SK-N-SH treated with all-trans-retinoic acid at 6 μM for 48 hours (cell line): ENCODE measurements at regions not wholly inside any gene's neighbourhood (a gene's known extent, or its start where the extent isn't known, plus 50 kb on each side); places are given as distances from the start of the nearest gene placed in this dataset.

Experiments used
- ARNTL ChIP-seq: fragments of 450-650 bp; formaldehyde crosslinking; IDR thresholded peaks from 2 replicates; pipeline ENCODE4 v1.5.0; 2020; ENCODE audit warnings: low read depth, mild to moderate bottlenecking, moderate library complexity, borderline replicate concordance
- BACH2 ChIP-seq: fragments of 250-450 bp; sonication (Bioruptor Pico); IDR thresholded peaks from 2 replicates; pipeline ENCODE4 v1.9.0; 2021; ENCODE audit warnings: mild to moderate bottlenecking, borderline replicate concordance
- CREB5 ChIP-seq: fragments of 250-450 bp; sonication (Bioruptor Pico); IDR thresholded peaks from 2 replicates; pipeline ENCODE4 v1.5.1; 2020; ENCODE audit warnings: low read depth, mild to moderate bottlenecking, moderate library complexity
- CSDC2 ChIP-seq: fragments of 250-450 bp; sonication (Bioruptor Pico); IDR thresholded peaks from 2 replicates; pipeline ENCODE4 v1.5.0; 2020; ENCODE audit warnings: mild to moderate bottlenecking, moderate library complexity
- CSRNP3 ChIP-seq: fragments of 250-450 bp; sonication (Bioruptor Pico); IDR thresholded peaks from 2 replicates; pipeline ENCODE4 v1.5.1; 2021; ENCODE audit warnings: mild to moderate bottlenecking, moderate library complexity
- GLIS3 ChIP-seq: fragments of 250-450 bp; sonication (Bioruptor Pico); IDR thresholded peaks from 2 replicates; pipeline ENCODE4 v1.5.0; 2020; ENCODE audit warnings: mild to moderate bottlenecking, moderate library complexity
- OSR1 ChIP-seq: fragments of 250-450 bp; sonication (Bioruptor Pico); IDR thresholded peaks from 2 replicates; pipeline ENCODE4 v1.8.0; 2022; ENCODE audit warnings: moderate library complexity, mild to moderate bottlenecking, inconsistent platforms
- POU6F1 ChIP-seq: fragments of 250-450 bp; sonication (Bioruptor Pico); IDR thresholded peaks from 2 replicates; pipeline ENCODE4 v1.8.0; 2021; ENCODE audit warnings: low read depth, mild to moderate bottlenecking, moderate library complexity, borderline replicate concordance
- RARB ChIP-seq: fragments of 250-450 bp; sonication (Bioruptor Pico); IDR thresholded peaks from 2 replicates; pipeline ENCODE4 v1.8.0; 2021; ENCODE audit warnings: mild to moderate bottlenecking, moderate library complexity
- SNAI2 ChIP-seq: fragments of 250-450 bp; sonication (Bioruptor Pico); IDR thresholded peaks from 2 replicates; pipeline ENCODE4 v1.5.0; 2020; ENCODE audit warnings: mild to moderate bottlenecking, moderate library complexity
- TCF4 ChIP-seq: fragments of 250-450 bp; sonication (Bioruptor Pico); IDR thresholded peaks from 2 replicates; pipeline ENCODE4 v1.8.0; 2021; ENCODE audit warnings: mild to moderate bottlenecking, moderate library complexity, borderline replicate concordance
- TSHZ2 ChIP-seq: fragments of 250-450 bp; sonication (Bioruptor Pico); IDR thresholded peaks from 2 replicates; pipeline ENCODE4 v1.5.0; 2020; ENCODE audit warnings: mild to moderate bottlenecking, moderate library complexity
- ZC3H10 ChIP-seq: fragments of 250-450 bp; sonication (Bioruptor Pico); IDR thresholded peaks from 2 replicates; pipeline ENCODE4 v1.5.1; 2021; ENCODE audit warnings: mild to moderate bottlenecking, moderate library complexity
- ZNF70 ChIP-seq: fragments of 450-650 bp; formaldehyde crosslinking; IDR thresholded peaks from 2 replicates; pipeline ENCODE4 v1.5.0; 2020; ENCODE audit warnings: mild to moderate bottlenecking, moderate library complexity

- TF ChIP-seq TCF4 (CRISPR knock-in tag) (no peak), BACH2 (no peak), SNAI2 (no peak), CSRNP3 (CRISPR knock-in tag) (no peak), RARB (no peak), ZNF70 (CRISPR knock-in tag) (no peak), POU6F1 (CRISPR knock-in tag) (no peak), ARNTL (CRISPR knock-in tag) (no peak), CREB5 (CRISPR knock-in tag) (no peak), ZC3H10 (CRISPR knock-in tag) (no peak), OSR1 (no peak), GLIS3 (CRISPR knock-in tag) (no peak), CSDC2 (CRISPR knock-in tag) (no peak), TSHZ2 (CRISPR knock-in tag) (no peak)
Observed at GRCh38 chr7:33837356-33837851, 67.9 kb upstream of the BMPER start.
